OCI-LY3 (cell line): ENCODE measurements at regions not wholly inside any gene's neighbourhood (a gene's known extent, or its start where the extent isn't known, plus 50 kb on each side); places are given as distances from the start of the nearest gene placed in this dataset.

Source experiments
- H2AFZ ChIP-seq: fragments of 200-600, 300-600 bp; shearing (Covaris generic); 2 replicates; pipeline ENCODE4 v1.6.0; 2014; ENCODE audit warnings: antibody characterized with exemption, low read depth, low read length
- H3K27ac ChIP-seq: fragments of 200-600, 300-600 bp; sonication (generic); 2 replicates; pipeline ENCODE4 v1.5.1; 2014; ENCODE audit warnings: mild to moderate bottlenecking, low read length, moderate library complexity, mixed read lengths
- H3K27me3 ChIP-seq: fragments of 200-600, 300-600 bp; sonication (generic); 2 replicates; pipeline ENCODE4 v1.6.1; 2014; ENCODE audit warnings: low read depth, low read length, mixed read lengths
- H3K36me3 ChIP-seq: fragments of 200-600, 300-600 bp; sonication (generic); replicated peaks from 2 replicates; pipeline ENCODE3; 2014; ENCODE audit warnings: low read depth, low read length, mixed read lengths
- H3K4me1 ChIP-seq: fragments of 300-600, 200-600 bp; sonication (generic); 2 replicates; pipeline ENCODE4 v1.6.1; 2014; ENCODE audit warnings: low read length, mixed read lengths
- H3K4me2 ChIP-seq: fragments of 200-600, 300-600 bp; sonication (generic); 2 replicates; pipeline ENCODE4 v1.6.1; 2014; ENCODE audit warnings: low read length, mixed read lengths
- H3K4me3 ChIP-seq: fragments of 300-600, 200-600 bp; sonication (generic); 2 replicates; pipeline ENCODE4 v1.5.1; 2014; ENCODE audit warnings: antibody characterized with exemption, mild to moderate bottlenecking, low read length, moderate library complexity
- H3K79me2 ChIP-seq: fragments of 300-600, 200-600 bp; shearing (Covaris generic); 2 replicates; pipeline ENCODE4 v1.6.1; 2014; ENCODE audit warnings: mild to moderate bottlenecking, low read length, mixed read lengths
- H3K9ac ChIP-seq: fragments of 300-600, 200-600 bp; shearing (Covaris generic); 2 replicates; pipeline ENCODE4 v1.6.0; 2014; ENCODE audit warnings: mild to moderate bottlenecking, low read length, moderate library complexity
- H3K9me3 ChIP-seq: fragments of 200-600, 300-600 bp; shearing (Covaris generic); 2 replicates; pipeline ENCODE4 v1.6.1; 2014; ENCODE audit warnings: low read length, mixed read lengths; ENCODE audit not compliant: insufficient read depth
- H4K20me1 ChIP-seq: fragments of 200-600, 300-600 bp; sonication (generic); 2 replicates; pipeline ENCODE4 v1.6.1; 2016; ENCODE audit warnings: low read length, mixed read lengths; ENCODE audit not compliant: insufficient read depth
- EZH2phosphoT487 ChIP-seq: fragments of 200-600 bp; shearing (Covaris generic); IDR thresholded peaks from 2 replicates; pipeline ENCODE4 v1.6.1; 2018; ENCODE audit warnings: antibody characterized with exemption, mixed run types, low read depth
- TF ChIP-seq, protein P1 (sequence below): fragments of 200-600, 300-600 bp; sonication (generic); IDR thresholded peaks from 2 replicates; pipeline ENCODE4 v1.5.1; 2014; ENCODE audit warnings: antibody characterized with exemption, low read length, low read depth

DNA sequence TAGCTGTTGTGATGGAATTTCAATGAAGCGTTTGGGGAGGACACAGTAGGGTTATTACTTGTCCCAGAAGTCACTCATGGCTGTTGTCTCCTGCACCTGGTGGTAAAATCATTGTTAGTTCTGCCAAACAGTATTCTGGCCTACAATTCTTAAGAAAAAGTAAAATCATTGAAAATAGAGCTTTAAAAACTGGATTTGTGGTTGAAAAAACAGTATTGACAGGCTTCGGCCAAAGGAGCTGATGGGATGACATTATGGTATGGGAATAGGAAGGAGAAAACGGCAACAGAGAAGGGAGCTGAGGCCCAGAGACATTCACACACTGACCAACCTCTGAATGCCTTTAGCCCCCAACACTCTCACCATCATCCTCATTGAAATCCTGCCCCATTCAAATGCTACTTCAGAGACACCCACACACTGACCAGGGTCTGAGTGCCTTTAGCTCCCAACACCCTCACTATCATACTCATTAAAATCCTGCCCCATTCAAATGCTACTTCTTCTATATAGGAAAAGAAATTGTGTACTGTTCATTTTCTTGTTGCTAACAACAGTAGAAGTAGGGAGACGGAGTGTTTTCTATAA lies 114.1 kb upstream of the OSR1 start:
- Histone ChIP-seq H3K9ac (no peak overlapping the region), H3K4me2 (no peak overlapping the region), H2AFZ (no peak overlapping the region)

DNA sequence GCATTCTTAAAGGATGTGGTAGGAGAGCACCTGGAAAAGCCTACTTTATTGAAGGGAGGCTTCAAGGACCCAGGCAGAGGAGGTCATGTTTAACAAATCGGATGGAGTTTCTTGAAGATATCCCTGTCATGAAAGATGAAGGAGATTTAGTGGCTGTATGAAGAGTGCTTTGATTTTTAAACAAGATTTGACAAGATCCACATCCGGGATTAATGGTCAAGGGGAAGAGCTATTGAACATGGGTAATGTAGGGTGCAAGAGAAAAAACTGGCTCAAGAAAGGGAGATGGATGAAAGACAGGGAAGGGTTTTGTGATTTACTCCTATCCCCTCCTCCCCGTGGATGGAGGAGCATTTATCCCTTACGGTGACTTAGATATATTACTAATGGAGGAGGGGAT lies 113.1 kb upstream of the OSR1 start:
- Histone ChIP-seq H3K27me3 (no peaks in the 10 kb centered on the region), H3K4me1 (peaks cover 19% of the 10 kb centered on the region), H3K27ac (no peak overlapping the region), H3K4me3 (no peak overlapping the region), H4K20me1 (no peaks in the 10 kb centered on the region), H3K9me3 (no peaks in the 10 kb centered on the region), H3K79me2 (no peaks in the 10 kb centered on the region), H3K9ac (no peak overlapping the region), H3K36me3 (no peaks in the 10 kb centered on the region), H2AFZ (no peak overlapping the region), H3K4me2 (no peak overlapping the region)
- TF ChIP-seq, protein P1, sequence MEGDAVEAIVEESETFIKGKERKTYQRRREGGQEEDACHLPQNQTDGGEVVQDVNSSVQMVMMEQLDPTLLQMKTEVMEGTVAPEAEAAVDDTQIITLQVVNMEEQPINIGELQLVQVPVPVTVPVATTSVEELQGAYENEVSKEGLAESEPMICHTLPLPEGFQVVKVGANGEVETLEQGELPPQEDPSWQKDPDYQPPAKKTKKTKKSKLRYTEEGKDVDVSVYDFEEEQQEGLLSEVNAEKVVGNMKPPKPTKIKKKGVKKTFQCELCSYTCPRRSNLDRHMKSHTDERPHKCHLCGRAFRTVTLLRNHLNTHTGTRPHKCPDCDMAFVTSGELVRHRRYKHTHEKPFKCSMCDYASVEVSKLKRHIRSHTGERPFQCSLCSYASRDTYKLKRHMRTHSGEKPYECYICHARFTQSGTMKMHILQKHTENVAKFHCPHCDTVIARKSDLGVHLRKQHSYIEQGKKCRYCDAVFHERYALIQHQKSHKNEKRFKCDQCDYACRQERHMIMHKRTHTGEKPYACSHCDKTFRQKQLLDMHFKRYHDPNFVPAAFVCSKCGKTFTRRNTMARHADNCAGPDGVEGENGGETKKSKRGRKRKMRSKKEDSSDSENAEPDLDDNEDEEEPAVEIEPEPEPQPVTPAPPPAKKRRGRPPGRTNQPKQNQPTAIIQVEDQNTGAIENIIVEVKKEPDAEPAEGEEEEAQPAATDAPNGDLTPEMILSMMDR, result no peak
- no peak for TF ChIP-seq EZH2phosphoT487

More for the DNA sequence above, 114.1 kb upstream of the OSR1 start:
- Histone ChIP-seq H3K27me3 (no peaks in the 10 kb centered on the region), H3K79me2 (no peaks in the 10 kb centered on the region), H3K27ac (no peak overlapping the region), H3K4me1 (peaks cover 23% of the 10 kb centered on the region), H3K36me3 (no peaks in the 10 kb centered on the region), H4K20me1 (no peaks in the 10 kb centered on the region), H3K4me3 (no peak overlapping the region), H3K9me3 (no peaks in the 10 kb centered on the region)
- no peak for TF ChIP-seq EZH2phosphoT487
- TF ChIP-seq, protein P1, result no peak

DNA sequence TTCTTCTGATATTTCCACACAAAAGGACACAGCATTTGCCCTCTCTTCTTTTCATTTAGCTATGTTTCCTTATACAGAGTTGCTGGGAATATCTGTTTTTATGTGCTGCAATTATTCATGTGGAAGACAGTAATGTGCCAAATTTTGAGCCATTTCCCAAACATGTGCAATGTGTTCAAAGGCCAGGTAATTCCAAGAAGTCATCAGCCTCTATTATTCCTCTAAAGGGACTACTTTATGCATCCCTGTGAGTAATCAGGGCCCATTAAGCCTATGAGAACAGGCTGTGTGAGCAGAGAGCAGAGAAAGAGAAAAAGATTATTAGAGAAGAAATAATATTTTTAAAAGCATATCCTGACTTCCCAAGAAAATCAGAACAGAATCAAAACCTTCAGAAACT lies 107.6 kb upstream of the OSR1 start:
- Histone ChIP-seq H3K4me2 (no peak overlapping the region), H3K27me3 (no peaks in the 10 kb centered on the region), H2AFZ (no peak overlapping the region), H3K79me2 (no peaks in the 10 kb centered on the region), H3K9ac (no peak overlapping the region), H3K4me1 (no peaks in the 10 kb centered on the region), H3K27ac (no peak overlapping the region), H3K4me3 (no peak overlapping the region), H4K20me1 (no peaks in the 10 kb centered on the region), H3K36me3 (no peaks in the 10 kb centered on the region), H3K9me3 (no peaks in the 10 kb centered on the region)
- TF ChIP-seq, protein P1, result no peak
- TF ChIP-seq EZH2phosphoT487, result no peak

DNA sequence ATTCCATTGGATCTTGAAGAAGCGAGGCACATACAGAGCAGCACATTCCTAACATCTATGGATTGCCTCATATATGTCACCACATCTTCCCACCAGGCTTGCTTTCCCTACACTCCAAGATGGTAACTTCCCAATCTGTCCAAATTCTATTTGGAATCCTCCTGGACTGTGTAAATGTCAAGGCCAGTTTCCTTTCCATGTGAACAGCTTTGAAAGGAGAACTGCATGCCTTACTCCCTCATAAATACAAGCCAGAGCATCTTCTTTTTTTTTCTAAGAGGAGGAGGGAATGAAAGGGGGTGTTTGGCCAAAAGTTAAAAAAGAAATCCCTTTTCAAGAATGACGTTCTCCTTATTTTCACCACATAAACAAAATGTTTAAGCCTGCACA lies 103.8 kb upstream of the OSR1 start:
- Histone ChIP-seq H2AFZ (no peak overlapping the region), H3K27me3 (no peaks in the 10 kb centered on the region), H3K4me3 (no peak overlapping the region), H3K79me2 (no peaks in the 10 kb centered on the region), H3K36me3 (no peaks in the 10 kb centered on the region), H3K27ac (no peak overlapping the region), H3K4me1 (no peaks in the 10 kb centered on the region), H4K20me1 (no peaks in the 10 kb centered on the region), H3K4me2 (no peak overlapping the region), H3K9ac (no peak overlapping the region), H3K9me3 (no peaks in the 10 kb centered on the region)
- TF ChIP-seq EZH2phosphoT487, result no peak
- TF ChIP-seq, protein P1, result no peak
